Naive B cell (primary cell): ENCODE measurements at regions not wholly inside any gene's neighbourhood (a gene's known extent, or its start where the extent isn't known, plus 50 kb on each side); places are given as distances from the start of the nearest gene placed in this dataset.
"Not testable (repeated sequence)": the region's sequence is repeated elsewhere in the genome, so short reads cannot be mapped to it uniquely, and the experiment has no call there.

Source experiments
- ATAC-seq, 2 donors: fragments of 150-1000 bp; cut with Tn5 transposase; 2 replicates each; pipeline ENCODE4 v1.10.0; 2021; ENCODE audit warnings: low read depth in 2 of 2, mild to moderate bottlenecking in 2 of 2, moderate library complexity in 2 of 2
- DNase-seq: peaks from one replicate; pipeline ENCODE4 v3.0.0; 2022
- H3K27ac Mint-ChIP-seq, 6 donors: one replicate each; pipeline ENCODE4 v1.8.0; 2020 to 2022; ENCODE audit warnings: mild to moderate bottlenecking in 6 of 6, mixed read lengths in 6 of 6, moderate library complexity in 5 of 6, inconsistent platforms in 2 of 6
- H3K27me3 Mint-ChIP-seq, 3 donors: one replicate each; pipeline ENCODE4 v1.8.0; 2021 to 2022; ENCODE audit warnings: mixed read lengths in 3 of 3, mild to moderate bottlenecking in 1 of 3
- H3K36me3 Mint-ChIP-seq, 2 donors: one replicate each; pipeline ENCODE4 v1.8.0; 2020 to 2022; ENCODE audit warnings: mixed read lengths in 2 of 2, inconsistent platforms in 1 of 2, mild to moderate bottlenecking in 1 of 2
- H3K4me1 Mint-ChIP-seq, 3 donors: one replicate each; pipeline ENCODE4 v1.8.0; 2020 to 2022; ENCODE audit warnings: mixed read lengths in 3 of 3, inconsistent platforms in 1 of 3, mild to moderate bottlenecking in 1 of 3, moderate library complexity in 1 of 3
- H3K4me3 Mint-ChIP-seq, 8 donors: one replicate each; pipeline ENCODE4 v1.8.0; 2020 to 2022; ENCODE audit warnings: mild to moderate bottlenecking in 8 of 8, mixed read lengths in 8 of 8, moderate library complexity in 8 of 8, inconsistent platforms in 2 of 8
- H3K9me3 Mint-ChIP-seq, 7 donors: one replicate each; pipeline ENCODE4 v1.8.0; 2020 to 2022; ENCODE audit warnings: mixed read lengths in 7 of 7, mild to moderate bottlenecking in 5 of 7, inconsistent platforms in 2 of 7, moderate library complexity in 1 of 7

- ATAC-seq (no peak), DNase-seq (no peak)
- Mint-ChIP-seq H3K27ac (no peak overlapping the region), H3K4me3 (no peak overlapping the region), H3K4me1 (no peaks in the 10 kb centered on the region), H3K27me3 (peaks cover 0 to 16% (median 6%) of the 10 kb centered on the region in 3 donors), H3K9me3 (peaks cover 0 to 5% (median 3%) of the 10 kb centered on the region in 7 donors), H3K36me3 (no peaks in the 10 kb centered on the region)
Measured at GRCh38 chrX:44062840-44063239, 89.7 kb upstream of the NDP start.

DNA sequence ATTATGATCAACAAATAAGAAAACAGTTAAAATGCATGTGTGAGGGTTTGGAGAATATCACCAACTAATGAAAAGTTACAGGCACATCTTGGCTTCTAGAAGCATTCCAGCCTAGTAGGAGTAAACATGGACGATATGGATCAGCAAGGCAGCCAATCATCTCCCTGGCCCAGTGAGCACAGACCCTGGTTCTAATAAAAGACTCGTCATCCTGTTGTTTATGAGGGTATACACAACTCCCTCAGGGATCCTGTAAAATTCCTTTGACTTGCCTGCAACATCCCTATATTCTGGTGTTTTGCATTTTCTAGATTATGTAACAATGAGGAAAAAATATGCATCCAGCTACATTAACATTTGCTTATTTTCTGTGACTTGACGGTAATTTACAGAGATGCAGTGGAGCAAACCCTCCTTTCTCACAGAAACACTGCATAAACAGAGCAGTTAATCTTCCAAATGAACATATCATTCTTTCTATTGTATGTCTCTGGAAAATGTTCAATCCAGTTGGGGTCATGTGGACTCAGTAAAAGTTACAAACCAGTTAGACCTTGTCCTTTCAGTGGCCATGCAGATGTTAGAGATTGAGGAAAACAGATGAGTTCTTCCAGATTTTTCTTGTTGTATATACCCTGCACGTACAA, 88.9 kb upstream of the NDP start:
- H3K4me3 Mint-ChIP-seq, result no peak overlapping the region
- no peak for ATAC-seq
- H3K27me3 Mint-ChIP-seq, result peaks cover 0 to 17% (median 6%) of the 10 kb centered on the region in 3 donors
- peaks cover 0 to 5% (median 3%) of the 10 kb centered on the region in 7 donors for H3K9me3 Mint-ChIP-seq
- no peak for DNase-seq
- H3K4me1 Mint-ChIP-seq, result no peaks in the 10 kb centered on the region
- no peaks in the 10 kb centered on the region for H3K36me3 Mint-ChIP-seq
- H3K27ac Mint-ChIP-seq, result no peak overlapping the region

- ATAC-seq (no peak), DNase-seq (no peak)
- no peak overlapping the region for H3K4me3 Mint-ChIP-seq
- H3K27me3 Mint-ChIP-seq, result peaks cover 6 to 24% (median 9%) of the 10 kb centered on the region in 3 donors
- no peak overlapping the region for H3K27ac Mint-ChIP-seq
- peaks cover 0 to 5% (median 2%) of the 10 kb centered on the region in 7 donors for H3K9me3 Mint-ChIP-seq
- no peaks in the 10 kb centered on the region for H3K4me1 Mint-ChIP-seq
- no peaks in the 10 kb centered on the region for H3K36me3 Mint-ChIP-seq
Measured at GRCh38 chrX:44060221-44060620, 87.0 kb upstream of the NDP start.

GRCh38 chrX:44058339-44058738, 85.1 kb upstream of the NDP start:
- no peaks in the 10 kb centered on the region for H3K4me1 Mint-ChIP-seq
- no peak for DNase-seq
- H3K27ac Mint-ChIP-seq, result no peak overlapping the region
- H3K9me3 Mint-ChIP-seq, result peaks cover 0 to 5% (median 2%) of the 10 kb centered on the region in 7 donors
- ATAC-seq, result no peak
- no peaks in the 10 kb centered on the region for H3K36me3 Mint-ChIP-seq
- H3K4me3 Mint-ChIP-seq, result no peak overlapping the region
- H3K27me3 Mint-ChIP-seq, result peaks cover 6 to 18% (median 9%) of the 10 kb centered on the region in 3 donors

GRCh38 chrX:44055638-44056037, 82.4 kb upstream of the NDP start:
- H3K27ac Mint-ChIP-seq, result no peak overlapping the region
- no peak overlapping the region for H3K4me3 Mint-ChIP-seq
- no peaks in the 10 kb centered on the region for H3K36me3 Mint-ChIP-seq
- no peak for ATAC-seq
- peaks cover 9 to 16% (median 10%) of the 10 kb centered on the region in 3 donors for H3K27me3 Mint-ChIP-seq
- no peaks in the 10 kb centered on the region for H3K4me1 Mint-ChIP-seq
- peaks cover 0 to 5% (median 2%) of the 10 kb centered on the region in 7 donors for H3K9me3 Mint-ChIP-seq
- no peak for DNase-seq

DNA sequence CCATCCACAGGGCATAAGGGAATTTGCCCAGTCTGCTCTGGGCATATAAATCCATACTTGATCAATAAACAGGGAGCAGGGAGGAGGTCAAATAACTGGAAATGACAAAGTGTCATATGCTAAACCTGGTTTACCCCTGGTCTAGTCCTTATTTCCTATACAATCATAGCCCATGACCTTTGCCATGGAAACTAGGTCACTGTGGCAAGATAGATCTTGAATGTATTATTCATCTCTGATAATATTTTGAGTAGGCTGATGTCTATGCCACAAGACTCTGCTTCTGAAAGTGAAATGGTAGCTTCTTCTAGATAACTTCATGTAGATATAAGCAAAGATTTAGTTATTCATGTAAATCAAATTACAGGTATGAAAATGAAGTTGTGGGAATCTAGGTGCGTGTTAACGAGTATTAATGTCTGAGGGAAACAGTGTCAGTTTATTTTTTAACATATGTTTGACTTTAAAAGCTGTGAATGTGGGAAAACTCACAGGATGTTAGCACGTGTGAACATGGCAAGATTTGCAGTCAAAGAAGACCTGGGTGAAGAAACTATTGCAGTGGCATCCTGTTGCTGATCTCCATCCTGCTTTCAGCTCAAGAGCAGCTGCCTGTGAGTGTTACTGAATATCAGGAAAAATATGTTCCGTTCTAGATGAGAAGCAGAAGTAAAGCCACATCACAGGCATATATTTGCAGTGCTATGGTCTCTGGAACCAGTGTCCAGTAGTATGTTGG, 81.8 kb upstream of the NDP start:
- peaks cover 0 to 5% (median 3%) of the 10 kb centered on the region in 7 donors for H3K9me3 Mint-ChIP-seq
- H3K27ac Mint-ChIP-seq, result no peak overlapping the region
- H3K36me3 Mint-ChIP-seq, result no peaks in the 10 kb centered on the region
- no peak overlapping the region for H3K4me3 Mint-ChIP-seq
- no peaks in the 10 kb centered on the region for H3K4me1 Mint-ChIP-seq
- H3K27me3 Mint-ChIP-seq, result peaks cover 9 to 16% (median 10%) of the 10 kb centered on the region in 3 donors
- ATAC-seq, result no peak
- no peak for DNase-seq

- not testable (repeated sequence) for H3K4me1 Mint-ChIP-seq, H3K9me3 Mint-ChIP-seq, H3K36me3 Mint-ChIP-seq, ATAC-seq, DNase-seq, H3K27ac Mint-ChIP-seq, H3K4me3 Mint-ChIP-seq
- H3K27me3 Mint-ChIP-seq, result peaks cover 0 to 17% (median 5%) of the 10 kb centered on the region in 3 donors
Measured at GRCh38 chrX:44045106-44045505, 71.9 kb upstream of the NDP start.

DNA sequence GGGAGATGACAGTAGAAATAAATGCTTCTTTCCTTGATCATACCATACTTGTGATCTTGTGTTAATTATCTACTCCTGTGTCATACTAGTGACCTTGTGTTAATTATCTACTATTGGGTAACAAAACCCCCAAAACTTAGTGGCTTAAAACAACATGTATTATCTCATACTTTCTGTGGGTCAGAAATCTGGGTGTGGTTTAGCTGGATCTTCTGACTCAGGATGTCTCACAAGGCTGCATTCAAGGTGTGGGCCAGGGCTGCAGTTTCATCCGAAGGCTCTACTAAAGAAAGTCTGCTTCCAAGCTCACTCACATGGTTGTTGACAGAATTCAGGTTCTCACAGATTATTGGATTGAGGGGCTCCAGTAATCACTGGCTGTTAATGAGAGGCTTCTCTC, 70.3 kb upstream of the NDP start:
- DNase-seq (no peak), ATAC-seq (no peak)
- H3K27ac Mint-ChIP-seq, result no peak overlapping the region
- no peaks in the 10 kb centered on the region for H3K4me1 Mint-ChIP-seq
- peaks cover 3 to 16% (median 5%) of the 10 kb centered on the region in 3 donors for H3K27me3 Mint-ChIP-seq
- no peaks in the 10 kb centered on the region for H3K36me3 Mint-ChIP-seq
- no peak overlapping the region for H3K4me3 Mint-ChIP-seq
- peaks cover 0 to 3% (median 0%) of the 10 kb centered on the region in 7 donors for H3K9me3 Mint-ChIP-seq

DNA sequence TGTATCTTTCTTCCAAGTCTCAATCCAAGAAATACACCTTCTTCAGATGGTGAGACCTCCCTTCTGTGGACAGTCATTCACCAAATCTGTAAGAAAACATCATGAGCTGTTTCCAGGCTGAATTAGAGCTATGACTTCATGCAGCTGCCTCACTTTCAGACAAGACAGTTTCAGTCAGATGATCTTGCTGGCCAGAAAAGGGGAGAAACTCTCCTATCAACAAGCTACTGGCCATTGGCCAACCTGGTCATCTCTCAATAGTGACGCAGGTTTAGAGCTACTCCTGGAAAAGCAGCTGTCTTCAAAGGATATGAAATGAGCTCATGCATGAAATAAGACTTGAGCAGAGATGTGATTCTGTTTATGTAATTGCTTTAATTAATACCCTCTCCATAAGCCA, 69.6 kb upstream of the NDP start:
- DNase-seq (no peak), ATAC-seq (no peak)
- H3K4me1 Mint-ChIP-seq, result no peaks in the 10 kb centered on the region
- H3K27ac Mint-ChIP-seq, result no peak overlapping the region
- H3K36me3 Mint-ChIP-seq, result no peaks in the 10 kb centered on the region
- peaks cover 0 to 3% (median 0%) of the 10 kb centered on the region in 7 donors for H3K9me3 Mint-ChIP-seq
- peaks cover 3 to 9% (median 5%) of the 10 kb centered on the region in 3 donors for H3K27me3 Mint-ChIP-seq
- no peak overlapping the region for H3K4me3 Mint-ChIP-seq

DNA sequence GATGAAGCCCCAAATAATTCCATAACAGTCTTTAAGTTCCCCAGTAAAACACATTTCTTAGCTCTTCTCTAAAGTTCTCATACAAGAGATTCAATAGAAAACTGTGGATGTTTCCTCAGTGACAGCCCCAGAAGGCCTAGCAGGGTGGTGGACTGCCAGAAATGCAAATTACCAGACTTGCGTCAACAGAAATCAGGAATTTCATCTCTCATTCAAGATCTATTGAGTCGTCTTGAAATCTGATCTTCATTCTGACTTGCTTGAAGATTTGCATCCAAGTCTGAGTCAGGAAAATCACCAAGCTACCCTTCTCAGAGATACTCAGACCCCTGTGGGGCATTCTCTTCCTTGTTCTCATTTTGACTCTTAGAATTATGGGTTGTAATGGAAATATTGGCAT, 68.9 kb upstream of the NDP start:
- no peak for DNase-seq
- H3K27ac Mint-ChIP-seq, result no peak overlapping the region
- ATAC-seq, result no peak
- no peaks in the 10 kb centered on the region for H3K4me1 Mint-ChIP-seq
- H3K9me3 Mint-ChIP-seq, result peaks cover 0 to 2% (median 0%) of the 10 kb centered on the region in 7 donors
- H3K36me3 Mint-ChIP-seq, result no peaks in the 10 kb centered on the region
- no peak overlapping the region for H3K4me3 Mint-ChIP-seq
- peaks cover 2 to 5% (median 3%) of the 10 kb centered on the region in 3 donors for H3K27me3 Mint-ChIP-seq

DNA sequence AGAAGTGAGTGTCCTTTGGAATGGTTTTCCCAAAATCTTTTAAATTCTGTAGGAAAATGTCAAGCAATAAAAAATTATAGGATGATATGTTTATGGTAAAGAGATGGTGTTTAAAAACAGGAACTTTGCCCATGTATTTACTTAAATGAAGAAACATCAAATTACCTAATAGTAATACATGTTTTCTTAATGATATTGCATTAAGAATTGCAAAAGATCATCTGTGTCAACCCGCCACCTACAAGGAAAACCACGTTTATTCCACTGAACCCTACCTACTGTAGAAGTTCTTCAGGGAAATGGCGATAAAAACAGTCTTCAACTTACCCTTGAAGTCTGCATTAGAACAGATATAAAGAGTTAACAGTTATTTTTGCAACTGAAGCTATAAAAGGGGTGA, 67.2 kb upstream of the NDP start:
- Mint-ChIP-seq H3K27ac (no peak overlapping the region), H3K9me3 (no peaks in the 10 kb centered on the region), H3K27me3 (peaks cover 0 to 3% (median 0%) of the 10 kb centered on the region in 3 donors), H3K4me3 (no peak overlapping the region), H3K4me1 (no peaks in the 10 kb centered on the region), H3K36me3 (no peaks in the 10 kb centered on the region)
- DNase-seq, result no peak
- no peak for ATAC-seq

GRCh38 chrX:44039556-44039955, 66.4 kb upstream of the NDP start:
- H3K9me3 Mint-ChIP-seq, result no peaks in the 10 kb centered on the region
- no peak overlapping the region for H3K27ac Mint-ChIP-seq
- no peak overlapping the region for H3K4me3 Mint-ChIP-seq
- DNase-seq (no peak), ATAC-seq (no peak)
- peaks cover 0 to 3% (median 0%) of the 10 kb centered on the region in 3 donors for H3K27me3 Mint-ChIP-seq
- no peaks in the 10 kb centered on the region for H3K4me1 Mint-ChIP-seq
- no peaks in the 10 kb centered on the region for H3K36me3 Mint-ChIP-seq

DNA sequence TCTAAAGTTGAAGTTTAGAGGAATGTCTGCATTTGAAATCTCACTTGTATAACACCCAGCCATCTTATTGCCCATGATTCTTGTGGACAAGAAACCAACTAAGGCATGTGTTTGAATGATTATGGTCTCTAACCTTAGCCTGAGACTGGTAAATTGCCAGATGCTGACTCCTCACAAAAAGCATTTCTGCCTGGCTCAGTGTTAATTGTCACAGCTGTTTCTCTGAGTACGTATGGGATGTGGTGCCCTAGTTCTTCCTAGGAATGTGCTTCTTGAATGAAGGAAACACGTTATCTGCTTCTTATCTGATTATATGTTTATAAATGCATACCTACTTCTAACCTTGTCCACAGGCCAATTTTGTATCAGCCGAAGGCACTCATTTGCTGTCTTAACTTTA, 63.1 kb upstream of the NDP start:
- H3K36me3 Mint-ChIP-seq, result no peaks in the 10 kb centered on the region
- no peak overlapping the region for H3K27ac Mint-ChIP-seq
- H3K27me3 Mint-ChIP-seq, result peaks cover 0 to 3% (median 0%) of the 10 kb centered on the region in 3 donors
- no peak overlapping the region for H3K4me3 Mint-ChIP-seq
- ATAC-seq (no peak), DNase-seq (no peak)
- H3K4me1 Mint-ChIP-seq, result peaks cover 0 to 6% (median 0%) of the 10 kb centered on the region in 3 donors
- H3K9me3 Mint-ChIP-seq, result no peaks in the 10 kb centered on the region

DNA sequence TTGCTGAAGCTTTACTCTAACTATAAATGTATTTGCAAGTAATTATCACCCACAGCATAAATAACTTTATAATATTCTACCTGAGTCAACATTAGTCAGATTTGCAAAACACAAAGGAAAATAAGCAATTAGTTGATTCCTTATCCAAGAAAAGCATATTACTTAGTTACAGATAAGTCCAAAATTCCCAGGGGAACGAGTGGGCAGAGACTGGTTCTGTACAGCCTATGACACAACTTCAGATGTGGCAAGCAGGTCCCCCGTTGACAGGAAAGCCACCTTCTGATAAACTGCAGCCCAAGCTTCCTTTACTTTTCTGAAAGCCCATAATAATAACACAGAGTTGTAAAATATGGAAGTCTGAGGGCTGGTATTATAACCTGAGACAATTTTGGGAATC, 62.4 kb upstream of the NDP start:
- H3K4me3 Mint-ChIP-seq, result no peak overlapping the region
- H3K4me1 Mint-ChIP-seq, result peaks cover 0 to 6% (median 0%) of the 10 kb centered on the region in 3 donors
- DNase-seq (no peak), ATAC-seq (no peak)
- no peaks in the 10 kb centered on the region for H3K9me3 Mint-ChIP-seq
- no peaks in the 10 kb centered on the region for H3K36me3 Mint-ChIP-seq
- peaks cover 0 to 3% (median 0%) of the 10 kb centered on the region in 3 donors for H3K27me3 Mint-ChIP-seq
- no peak overlapping the region for H3K27ac Mint-ChIP-seq
